AG08395 (cell line): ENCODE measurements at regions not wholly inside any gene's neighbourhood (a gene's known extent, or its start where the extent isn't known, plus 50 kb on each side); places are given as distances from the start of the nearest gene placed in this dataset.
A peak's percentile ranks its signal among the peaks of the same experiment; 100 is the strongest.
"Not testable (repeated sequence)": the region's sequence is repeated elsewhere in the genome, so short reads cannot be mapped to it uniquely, and the experiment has no call there.

Source experiments
- DNase-seq: peaks from one replicate; pipeline ENCODE4 v3.0.0; 2012; ENCODE audit warnings: mixed read lengths, low spot score

DNA sequence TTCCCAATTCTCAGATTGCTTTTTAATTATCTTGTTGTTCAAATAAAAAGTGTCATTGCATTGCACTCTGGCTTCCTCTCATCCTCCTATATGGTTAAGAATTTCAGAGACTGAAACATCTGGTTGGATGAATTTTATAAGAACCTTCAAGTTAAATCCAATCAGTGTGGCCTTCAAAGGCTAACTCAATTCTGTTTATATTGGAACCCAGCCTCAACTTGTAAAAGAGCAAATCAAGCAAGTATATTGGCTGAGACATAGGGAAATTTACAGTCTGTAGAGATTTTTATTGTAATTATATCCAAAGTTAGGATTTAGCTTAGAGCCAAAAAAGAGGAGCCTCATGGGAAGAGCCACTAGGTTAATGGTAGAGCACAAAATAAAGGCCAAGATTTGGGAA lies 159.9 kb upstream of the FER start:
- no peak for DNase-seq

DNA sequence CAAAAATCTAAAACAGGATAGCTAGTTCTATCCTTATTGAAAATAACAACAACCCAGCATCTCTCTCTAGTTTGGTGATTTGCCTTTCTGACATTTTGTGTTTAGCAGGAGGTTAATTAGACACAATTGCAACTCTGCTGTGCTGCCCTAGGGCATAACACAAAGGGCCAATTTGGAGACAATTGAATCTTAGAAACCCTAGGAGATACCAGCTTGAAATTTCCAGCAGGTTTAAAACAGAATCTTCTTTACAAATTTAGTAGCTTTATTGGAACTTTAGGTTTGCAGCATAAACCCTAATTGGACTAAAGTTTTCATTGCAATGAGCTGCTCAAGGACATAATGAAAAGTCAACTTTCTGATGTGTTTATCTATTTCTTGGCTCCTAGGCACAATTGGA lies 166.7 kb upstream of the FER start:
- no peak for DNase-seq

DNA sequence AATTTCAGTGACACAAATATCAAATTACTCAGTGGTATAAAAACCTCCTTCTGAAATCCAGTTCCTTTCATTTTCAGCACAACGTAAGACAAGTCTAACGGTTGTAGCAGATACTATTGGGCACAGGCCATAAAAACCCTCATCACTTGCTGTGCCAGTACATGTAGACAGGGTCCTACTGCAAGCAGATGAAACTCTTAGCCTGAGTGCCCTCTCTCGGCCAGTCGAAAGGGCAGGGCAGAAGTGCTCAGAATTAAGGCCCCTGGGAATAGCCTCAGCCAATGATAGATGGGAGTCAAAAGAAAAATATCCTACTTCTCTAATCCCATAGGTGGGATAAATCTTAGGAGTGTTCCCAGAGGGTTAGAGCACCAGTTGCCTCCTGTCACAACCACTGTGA lies 168.5 kb upstream of the FER start:
- DNase-seq, result no peak

DNA sequence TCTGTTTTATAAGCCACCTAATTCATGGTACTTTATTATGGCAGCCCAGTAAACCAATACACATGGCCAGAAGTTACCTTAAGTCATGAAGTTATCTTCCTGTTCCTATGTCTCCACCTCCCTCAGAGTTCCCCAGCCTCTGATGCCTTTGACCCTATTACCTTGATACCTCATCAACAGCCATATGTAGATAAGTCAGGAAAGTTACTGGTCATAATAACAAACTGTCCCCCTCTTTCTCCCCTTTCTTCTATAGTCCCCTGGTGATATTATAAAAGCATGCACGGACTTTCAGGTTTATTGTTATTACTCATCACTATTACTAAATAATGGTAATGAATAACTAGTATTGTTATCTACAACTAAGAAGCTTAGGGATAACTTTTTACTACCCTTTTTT lies 168.9 kb upstream of the FER start:
- DNase-seq, result no peak

DNA sequence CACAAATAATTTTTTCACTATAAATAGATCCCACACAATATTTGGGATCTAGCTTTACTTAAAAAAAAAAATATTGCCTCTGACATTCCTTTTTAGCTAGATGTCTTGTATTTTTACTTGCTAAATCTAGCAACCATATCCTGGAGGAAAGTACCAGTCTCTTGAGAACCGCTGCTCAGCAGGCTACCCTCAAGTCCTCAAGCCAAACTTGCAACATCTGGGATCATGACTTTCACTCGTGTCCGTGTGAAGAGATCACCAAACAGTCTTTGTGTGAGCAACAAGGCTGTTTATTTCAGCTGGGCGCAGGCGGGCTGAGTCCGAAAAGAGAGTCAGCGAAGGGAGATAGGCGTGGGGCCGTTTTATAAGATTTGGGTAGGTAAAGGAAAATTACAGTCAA lies 180.3 kb upstream of the FER start:
- no peak for DNase-seq

DNA sequence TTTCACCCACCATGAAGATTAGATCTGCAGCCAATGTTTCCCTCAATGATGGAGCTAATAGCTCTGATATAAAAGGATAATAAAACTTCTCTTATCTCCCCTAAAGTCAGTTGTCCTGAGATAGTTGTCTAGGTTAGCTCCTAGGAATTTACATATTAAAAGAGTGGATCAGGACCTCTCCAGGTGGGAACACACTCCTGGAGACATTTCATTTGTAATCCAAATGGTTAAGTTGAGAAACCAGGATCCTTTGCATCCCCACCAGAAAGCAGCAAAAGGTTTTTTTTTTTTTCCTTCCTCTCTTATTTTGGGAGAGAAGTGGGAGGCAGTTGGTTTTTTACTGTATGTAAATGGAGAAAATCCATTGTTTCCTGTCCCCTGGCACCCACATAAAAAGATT lies 182.5 kb upstream of the FBXL17 start:
- DNase-seq, result no peak

DNA sequence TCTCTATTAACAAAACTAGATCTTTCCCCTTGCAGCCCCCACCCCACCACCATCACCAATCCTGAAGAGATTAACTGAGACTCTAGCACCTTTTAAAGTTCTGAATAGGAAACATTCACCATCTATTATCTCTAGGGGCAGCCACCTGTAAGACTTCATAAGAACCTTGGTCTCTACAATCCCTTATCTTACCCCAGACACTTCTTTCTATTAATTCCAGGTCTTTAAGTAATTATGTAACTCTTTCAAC lies 180.2 kb upstream of the FBXL17 start:
- no peak for DNase-seq

DNA sequence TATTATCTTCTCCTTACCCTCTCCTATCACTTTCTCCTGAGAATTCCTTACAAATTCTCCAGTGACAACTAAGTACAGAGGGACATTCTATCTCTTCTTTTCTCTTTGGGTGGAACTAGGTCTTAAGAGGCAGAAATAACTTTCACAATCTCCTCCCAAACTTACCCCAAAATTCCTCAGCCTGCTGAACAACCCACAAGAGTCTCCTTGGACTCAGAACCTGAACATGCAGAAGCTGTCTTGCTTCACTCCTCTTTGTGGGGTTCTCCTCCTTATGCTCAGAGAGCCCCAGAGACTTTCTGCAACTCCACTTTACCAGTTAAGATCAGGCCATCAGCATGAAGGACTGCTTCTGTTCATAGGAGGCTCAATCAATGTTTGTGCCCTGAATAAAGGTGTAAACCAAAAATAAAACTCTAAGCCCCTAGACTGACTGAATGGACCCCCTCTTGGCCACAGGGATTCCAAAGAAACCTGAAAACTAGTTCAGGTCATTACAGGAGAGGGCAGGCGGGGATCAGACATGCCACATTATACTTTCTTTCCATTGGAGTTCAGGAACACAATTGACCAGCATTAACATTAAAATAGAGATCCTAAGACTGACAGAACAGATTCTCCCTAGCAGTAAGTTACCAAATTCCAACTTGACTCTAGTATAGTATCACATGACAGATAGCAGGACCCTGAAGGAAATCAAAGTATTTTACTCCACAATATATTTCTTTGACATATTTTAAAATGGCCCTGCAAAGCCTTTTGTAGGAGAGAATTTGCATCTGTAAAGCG lies 179.7 kb upstream of the FBXL17 start:
- peak; percentile 24 for DNase-seq

DNA sequence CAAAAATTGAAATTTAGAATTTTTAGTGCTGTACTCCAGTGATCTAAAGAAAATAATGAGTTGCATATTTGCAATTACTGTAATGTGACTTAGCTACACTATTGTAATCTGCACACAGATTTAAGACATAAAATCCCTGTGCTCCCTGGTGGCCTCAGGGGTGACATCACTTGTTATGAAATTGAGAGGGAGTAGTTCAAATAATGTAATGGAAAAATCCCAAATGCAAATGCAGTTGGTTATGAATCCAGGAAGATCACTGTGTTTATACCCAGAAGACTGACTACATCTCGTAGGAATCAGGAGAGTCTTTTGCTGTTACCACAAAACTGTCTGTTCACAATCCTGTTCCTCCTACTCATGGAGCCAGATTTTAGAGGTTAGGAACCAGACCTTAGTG lies 178.7 kb upstream of the FBXL17 start:
- peak; percentile 84 for DNase-seq

DNA sequence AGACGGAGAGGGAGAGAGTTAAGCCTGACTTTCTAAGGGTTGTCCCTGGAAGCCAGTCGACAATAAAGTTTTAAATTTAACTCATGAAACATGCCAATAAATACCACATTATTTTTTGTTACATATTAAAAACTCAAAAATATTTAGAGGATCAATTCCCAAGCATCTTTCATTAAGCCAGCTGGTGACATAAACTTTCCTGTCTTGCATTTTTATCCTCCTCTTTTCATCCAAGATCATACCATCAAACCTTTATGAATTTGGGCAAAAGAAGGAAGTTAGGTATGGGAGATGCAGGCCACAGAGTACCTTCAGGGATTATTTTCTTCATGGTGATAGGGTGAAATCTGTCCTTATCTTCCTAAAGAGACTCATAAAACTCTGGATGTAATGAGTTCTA lies 178.3 kb upstream of the FBXL17 start:
- DNase-seq, result no peak

DNA sequence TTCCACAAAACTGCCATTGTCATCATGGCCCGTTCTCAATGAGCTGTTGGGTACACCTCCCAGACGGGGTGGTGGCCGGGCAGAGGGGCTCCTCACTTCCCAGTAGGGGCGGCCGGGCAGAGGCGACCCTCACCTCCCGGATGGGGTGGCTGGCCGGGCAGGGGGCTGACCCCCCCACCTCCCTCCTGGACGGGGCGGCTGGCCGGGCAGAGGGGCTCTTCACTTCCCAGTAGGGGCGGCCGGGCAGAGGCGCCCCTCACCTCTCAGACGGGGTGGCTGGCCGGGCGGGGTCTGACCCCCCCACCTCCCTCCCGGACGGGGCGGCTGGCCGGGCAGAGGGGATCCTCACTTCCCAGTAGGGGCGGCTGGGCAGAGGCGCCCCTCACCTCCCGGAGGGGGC lies 176.9 kb upstream of the FBXL17 start:
- DNase-seq, result not testable (repeated sequence)

DNA sequence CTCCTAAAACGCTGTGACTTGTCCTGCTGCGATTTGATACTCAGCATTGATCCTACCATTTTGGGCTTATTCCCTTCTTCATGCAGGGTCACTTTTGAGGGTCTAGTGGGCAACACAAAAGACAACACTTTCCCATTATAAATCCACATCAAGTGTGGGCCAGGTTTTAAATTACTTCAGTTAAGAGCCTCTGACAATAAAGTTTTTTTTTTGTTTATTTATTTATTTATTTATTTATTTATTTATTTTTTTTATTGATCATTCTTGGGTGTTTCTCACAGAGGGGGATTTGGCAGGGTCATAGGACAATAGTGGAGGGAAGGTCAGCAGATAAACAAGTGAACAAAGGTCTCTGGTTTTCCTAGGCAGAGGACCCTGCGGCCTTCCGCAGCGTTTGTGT lies 176.2 kb upstream of the FBXL17 start:
- not testable (repeated sequence) for DNase-seq

DNA sequence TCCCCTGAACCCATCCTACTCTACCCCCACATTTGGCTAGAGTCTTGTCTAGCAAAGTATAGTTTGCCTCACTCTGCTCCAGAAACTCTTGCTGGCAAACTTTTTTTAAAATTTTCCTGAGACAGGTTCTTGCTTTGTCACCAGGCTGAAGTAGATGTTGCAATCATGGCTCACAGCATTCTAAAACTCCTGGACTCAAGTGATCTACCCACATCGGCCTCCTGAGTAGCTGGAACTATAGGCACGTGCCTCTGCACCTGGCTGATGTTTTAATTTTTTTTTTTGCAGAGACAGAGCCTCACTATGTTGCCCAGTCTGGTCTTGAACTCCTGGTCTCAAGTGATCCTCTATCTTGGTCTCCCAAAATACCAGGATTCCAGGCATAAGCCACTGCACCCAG lies 175.8 kb upstream of the FBXL17 start:
- DNase-seq, result no peak

DNA sequence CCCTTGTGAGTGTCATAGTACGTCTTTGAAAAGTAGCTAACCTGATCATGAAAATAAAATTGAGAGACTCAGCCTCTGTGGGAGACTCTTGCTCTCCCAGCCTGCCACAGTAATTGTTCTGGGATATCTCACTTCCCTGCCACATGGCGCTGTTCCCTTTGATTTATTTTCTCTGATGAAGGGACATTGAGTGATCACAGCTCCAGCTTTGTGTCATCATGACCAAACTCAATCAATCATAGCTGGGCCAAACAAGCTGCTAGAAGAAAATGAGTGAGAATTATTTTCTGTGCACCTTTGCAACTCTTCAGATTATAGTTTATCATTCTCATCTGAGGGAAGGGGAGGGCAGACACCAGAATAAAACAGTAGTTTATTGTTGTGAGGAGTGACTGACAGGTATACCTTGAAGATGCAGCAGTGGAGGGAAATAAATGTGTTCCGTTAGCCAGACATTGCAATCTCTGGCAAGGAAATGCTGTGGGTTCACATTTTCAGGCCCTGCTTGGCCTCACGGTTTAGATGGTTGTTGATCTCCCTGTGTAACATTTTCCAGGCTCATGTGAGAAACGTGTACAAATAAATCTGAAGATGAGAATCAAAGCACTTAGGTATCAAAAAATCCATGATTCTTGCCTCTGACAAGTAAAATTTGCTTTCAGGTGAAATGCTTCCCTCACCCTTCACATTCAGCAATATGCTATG lies 174.7 kb upstream of the FBXL17 start:
- no peak for DNase-seq

DNA sequence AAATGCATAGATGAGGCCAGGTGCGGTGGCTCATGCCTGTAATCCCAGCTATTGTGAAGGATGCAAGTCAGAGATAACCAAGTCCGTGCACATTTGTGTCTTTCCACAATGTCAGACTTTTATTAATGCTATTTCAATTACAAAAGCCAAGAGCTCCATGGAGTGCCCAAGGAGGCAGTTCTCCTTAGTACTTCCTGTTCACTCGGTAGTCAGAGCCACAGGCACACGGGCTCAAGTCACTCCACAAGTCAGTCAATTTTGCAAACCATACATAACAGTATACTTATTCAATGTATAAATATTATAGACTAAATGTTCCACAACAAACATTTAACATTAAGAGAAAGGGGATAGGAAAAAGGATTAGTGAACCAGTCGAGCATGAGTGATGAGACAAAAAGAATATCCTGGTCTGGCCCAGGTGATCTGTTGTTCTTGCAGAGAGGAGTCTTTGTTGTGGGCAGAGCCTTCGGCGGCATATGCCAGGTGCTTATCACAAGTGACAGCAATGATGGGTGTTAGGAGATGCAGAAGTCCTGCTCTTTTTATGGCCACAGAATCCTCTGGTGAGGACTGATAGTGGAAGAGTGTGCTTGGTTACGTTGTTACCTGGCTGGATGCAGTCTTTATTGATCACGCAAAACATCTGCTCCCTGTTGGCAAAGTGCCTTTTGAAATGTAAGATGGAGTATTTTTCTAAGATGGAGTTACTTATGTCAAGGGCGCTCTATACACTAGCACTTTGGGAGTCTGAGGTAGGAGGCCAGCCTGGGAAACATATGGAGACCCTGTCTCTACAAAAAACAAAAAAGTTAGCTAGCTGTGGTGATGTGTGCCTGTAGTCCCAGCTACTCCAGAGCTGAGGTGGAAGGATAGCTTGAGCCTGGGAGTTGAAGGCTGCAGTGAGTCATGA lies 167.0 kb upstream of the FBXL17 start:
- no peak for DNase-seq

DNA sequence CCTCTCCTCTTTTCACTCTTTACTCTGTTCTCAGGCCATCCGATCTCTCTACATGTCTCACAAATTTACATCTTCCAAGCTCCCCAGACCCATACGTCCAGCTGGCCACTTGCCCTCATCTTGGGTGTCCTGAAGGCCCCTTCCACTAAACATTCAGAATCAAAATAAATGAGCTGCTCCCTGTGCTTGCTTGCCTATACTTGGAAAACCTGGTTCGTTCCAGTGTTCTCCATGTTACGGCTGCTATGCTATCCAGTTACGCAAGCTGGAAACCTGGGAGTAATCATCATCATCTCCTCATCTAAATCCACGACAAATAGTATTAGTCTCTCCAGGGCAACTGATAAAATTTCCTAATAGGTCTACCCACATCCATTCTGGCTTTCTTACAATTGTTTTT lies 165.0 kb upstream of the FBXL17 start:
- DNase-seq, result no peak

DNA sequence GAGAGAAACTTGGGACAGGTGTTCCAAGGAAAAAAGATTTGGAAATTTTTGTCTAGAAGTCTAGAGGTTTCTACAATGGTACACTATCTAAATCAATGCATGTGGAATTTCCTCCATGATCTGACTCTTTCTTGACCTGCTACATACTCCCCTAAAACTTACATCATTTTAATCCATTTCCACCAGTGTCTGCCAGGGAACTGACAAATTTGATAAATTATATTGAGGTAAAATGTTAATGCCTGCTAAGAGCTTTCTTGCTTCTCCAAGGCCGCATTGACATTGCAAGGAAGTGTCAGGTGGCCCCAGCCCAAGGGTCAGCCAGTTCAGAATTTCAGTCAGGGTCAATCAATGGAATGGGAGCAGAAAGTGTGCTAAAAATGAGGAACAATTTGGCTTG lies 163.4 kb upstream of the FBXL17 start:
- DNase-seq, result no peak

DNA sequence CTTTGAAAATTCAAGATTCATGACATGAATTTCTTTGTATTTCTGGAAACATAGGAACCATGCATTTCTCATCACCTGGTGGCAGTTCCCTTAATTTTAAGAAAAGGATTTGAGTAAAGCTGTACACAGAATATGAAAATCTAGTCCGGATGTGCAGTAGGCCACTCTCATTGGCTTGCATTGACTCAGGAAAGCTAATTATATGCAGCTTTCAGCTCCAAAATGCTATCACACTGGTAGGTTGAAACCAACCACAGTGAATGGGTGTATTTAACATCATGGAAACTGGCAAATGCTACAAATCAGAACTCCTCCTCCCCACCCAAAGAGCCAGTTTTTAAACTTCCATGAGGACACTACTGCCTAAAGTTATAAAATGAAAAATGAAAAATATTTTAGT lies 161.6 kb upstream of the FBXL17 start:
- DNase-seq, result no peak

DNA sequence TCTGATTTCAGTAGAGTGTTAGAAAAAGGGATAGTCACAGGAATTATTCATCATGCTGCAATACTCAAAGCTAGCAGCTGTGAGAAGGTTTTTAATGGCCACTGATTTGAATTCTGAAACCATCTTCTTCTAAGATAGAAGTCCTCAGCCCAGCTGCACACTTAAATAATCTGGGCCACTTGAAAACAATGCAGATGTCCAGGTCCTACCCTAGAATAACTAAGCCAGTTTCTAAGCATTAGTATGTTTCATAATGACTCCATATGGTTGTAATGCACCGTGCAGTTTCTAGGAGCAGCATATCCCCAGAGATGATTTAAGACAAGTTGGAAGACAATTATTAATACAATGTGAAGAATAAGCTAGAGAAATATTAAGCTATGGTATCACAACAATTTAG lies 159.9 kb upstream of the FBXL17 start:
- no peak for DNase-seq

DNA sequence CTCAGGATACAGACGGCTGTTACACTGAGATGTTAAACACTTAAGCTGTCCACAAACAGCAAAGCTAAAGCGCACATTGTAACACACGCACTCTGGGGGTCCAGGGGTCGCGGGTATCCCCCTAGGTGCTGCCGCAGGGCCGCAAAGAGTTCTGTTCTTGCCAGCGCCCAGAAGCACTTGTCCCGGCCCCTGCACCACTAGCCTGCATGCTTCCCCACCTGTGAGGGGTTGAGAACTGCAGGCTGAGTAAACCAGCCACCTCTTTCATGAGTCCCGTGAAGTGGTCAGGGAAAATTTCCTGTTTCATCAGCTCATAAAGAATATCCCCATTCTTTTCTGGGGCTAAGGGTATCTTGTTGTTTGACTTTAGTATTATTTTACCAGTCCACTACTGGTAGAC lies 154.4 kb upstream of the FBXL17 start:
- DNase-seq, result no peak

DNA sequence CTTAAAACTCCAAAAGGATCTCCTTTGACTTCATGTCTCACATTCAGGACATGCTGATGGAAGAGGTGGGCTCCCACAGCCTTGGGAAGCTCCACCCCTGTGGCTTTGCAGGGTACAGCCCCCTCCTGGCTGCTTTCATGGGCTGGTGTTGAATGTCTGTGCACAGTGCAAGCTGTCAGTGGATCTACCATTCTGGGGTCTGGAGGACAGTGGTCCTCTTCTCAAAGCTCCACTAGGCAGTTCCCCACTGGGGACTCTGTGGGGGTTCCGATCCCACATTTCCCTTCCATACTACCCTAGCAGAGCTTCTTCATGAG lies 150.2 kb upstream of the FBXL17 start:
- DNase-seq, result not testable (repeated sequence)

DNA sequence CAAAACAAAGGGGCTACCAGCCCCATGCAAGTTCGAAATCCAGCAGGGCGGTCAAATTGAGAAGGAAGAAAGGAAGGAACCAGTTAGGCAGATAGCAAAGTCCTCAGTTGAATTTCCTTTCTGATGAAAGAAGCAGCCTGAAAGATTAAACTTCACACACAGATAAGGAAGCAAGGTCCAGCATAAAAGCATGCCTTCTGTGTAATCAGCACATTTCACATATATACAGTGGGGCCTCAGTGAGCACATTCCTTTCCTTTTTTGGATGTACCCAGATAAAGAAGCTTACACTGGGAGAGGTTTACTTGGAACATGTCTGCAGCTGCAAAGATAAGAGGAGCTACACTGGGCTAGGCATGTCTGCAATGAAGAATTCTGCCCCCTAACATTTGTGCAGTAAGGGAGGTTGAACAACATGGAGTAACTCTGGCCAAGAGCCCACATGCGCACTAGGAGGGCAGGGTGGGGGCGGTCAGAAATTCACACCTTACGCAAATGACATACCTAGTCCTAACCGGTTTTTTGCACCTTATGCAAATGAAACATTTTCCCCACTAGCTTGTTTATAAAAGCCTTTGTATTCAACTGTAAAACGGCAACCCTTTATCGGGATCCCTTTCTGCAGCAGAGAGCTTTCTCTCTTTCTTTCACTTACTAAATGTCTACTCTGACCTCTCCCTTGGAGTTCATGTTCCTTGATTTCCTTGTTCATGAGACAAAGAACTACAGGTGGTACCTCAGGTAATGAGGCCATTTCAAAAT lies 149.7 kb upstream of the FBXL17 start:
- DNase-seq, result no peak

DNA sequence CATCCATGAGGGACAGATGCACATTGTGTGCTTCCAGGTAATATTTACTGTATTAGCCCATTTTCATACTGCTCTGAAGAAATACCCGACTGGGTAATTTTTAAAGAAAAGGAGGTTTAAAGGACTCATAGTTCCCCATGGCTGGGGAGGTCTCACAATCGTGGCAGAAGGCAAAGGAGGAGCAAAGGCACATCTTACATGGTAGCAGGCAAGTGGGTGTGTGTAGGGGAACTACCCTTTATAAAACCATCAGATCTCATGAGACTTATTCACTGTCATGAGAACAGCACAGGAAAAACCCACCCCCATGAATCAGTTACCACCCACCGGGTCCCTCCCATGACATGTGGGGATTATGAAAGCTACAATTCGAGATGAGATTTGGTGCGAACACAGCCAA lies 148.8 kb upstream of the FBXL17 start:
- no peak for DNase-seq
